ENCODE measurements at regions not wholly inside any gene's neighbourhood (a gene's known extent, or its start where the extent isn't known, plus 50 kb on each side); places are given as distances from the start of the nearest gene placed in this dataset.
"Not testable (repeated sequence)": the region's sequence is repeated elsewhere in the genome, so short reads cannot be mapped to it uniquely, and the experiment has no call there.

DNA sequence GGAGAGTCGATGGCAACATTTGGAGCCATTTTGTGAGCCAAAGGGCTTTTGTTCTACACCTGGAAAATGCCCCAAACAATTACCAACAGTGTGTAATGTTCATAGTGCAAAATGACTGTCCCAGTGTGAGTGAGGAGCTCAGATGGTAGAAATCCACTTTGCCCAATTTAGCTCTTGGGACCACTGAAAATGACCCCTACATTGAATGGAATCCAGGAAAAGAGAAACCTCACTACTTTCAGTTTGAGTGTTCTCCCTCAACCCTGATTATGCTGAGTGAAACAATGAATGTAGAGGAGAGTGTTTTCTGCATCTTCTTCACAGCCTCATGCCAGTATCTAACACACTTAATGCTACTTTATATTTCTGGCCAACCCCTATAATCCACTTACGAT is 84.9 kb upstream of the NRN1 start:
- H3K27ac Mint-ChIP-seq: no peak overlapping the region
- no peaks in the 10 kb centered on the region for H3K9me3 Mint-ChIP-seq
- DNase-seq (ENCODE audit: low spot score in 2 of 2): no peak
- H3K36me3 Mint-ChIP-seq: no peaks in the 10 kb centered on the region
- no peak overlapping the region for H3K4me3 Mint-ChIP-seq
- ATAC-seq: peak; percentile 55
- H3K4me1 Mint-ChIP-seq: peaks cover 18% of the 10 kb centered on the region

DNA sequence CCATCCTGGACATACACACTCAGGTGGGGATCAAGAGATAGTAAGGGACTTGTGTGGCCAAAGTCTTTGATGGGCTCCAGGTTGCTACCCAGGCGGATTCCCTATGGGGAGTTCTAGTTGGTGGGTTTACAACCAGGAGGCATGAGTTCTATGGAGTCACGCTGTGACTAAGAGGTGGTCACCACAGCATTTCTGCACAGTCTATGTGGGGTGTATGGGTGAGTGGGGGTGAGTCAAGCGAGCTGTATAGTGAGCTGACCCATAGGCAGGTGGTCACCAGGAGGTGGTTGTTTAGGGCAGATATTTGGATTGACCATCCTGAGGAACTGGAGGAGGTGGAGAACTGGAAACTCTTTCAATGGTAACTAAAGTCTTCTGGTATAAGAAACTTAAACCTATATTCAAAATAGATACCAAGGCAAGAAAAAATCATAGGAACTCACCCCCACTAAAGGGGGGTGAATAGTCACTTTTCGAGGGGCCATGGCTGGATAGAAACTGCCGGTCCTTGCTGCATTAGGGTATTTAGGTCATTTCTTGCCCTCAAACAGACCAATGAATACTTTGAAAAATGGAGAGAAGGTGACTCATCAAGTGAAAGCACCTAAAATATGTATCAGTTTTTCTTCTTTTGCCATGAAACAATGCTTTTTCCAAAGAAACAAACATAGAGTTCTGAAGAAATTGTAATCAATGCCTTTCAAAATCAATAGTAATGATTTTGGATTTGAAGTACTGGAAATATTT is 84.3 kb upstream of the NRN1 start:
- no peak overlapping the region for H3K27ac Mint-ChIP-seq
- no peak overlapping the region for H3K4me3 Mint-ChIP-seq
- ATAC-seq: peak; percentile 78
- no peaks in the 10 kb centered on the region for H3K9me3 Mint-ChIP-seq
- no peaks in the 10 kb centered on the region for H3K36me3 Mint-ChIP-seq
- no peak for DNase-seq (ENCODE audit: low spot score in 2 of 2)
- H3K4me1 Mint-ChIP-seq: peaks cover 18% of the 10 kb centered on the region

DNA sequence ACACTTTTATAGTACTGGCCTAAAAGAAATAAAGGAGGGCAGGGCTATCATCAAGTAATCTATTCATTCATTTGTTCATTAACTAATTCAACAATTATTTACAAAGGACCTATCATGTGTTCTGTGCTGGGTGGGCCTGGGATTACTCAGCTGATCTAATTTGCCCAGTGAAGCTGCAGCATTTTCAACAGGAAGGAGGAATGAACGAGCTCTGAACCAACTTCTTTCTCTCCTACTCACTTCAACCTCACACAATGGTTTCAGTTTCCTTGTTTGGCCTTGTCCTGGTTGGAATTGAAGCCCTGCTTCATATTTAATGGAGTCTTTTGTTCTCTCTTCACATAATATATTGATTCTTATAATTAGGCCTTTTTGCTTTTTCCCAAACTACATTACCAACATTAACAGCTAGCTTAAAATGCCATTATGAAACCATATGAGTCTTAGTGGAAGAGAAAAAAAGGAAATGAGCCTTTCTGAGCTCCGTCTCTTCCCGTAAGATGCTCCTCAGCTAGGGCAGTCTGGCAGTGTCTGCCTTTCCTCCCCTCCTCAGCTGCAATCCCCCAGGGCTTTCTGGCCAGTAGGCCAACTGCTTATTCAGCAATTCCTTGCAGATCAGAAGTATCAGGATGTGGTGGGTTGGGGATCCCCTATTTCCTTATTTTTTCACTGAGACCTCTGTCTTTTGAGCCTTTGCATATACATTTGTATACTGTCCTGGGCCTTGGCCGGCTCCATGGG is 79.4 kb upstream of the NRN1 start:
- Mint-ChIP-seq H3K4me1 (peaks cover 6% of the 10 kb centered on the region), H3K36me3 (no peaks in the 10 kb centered on the region), H3K4me3 (no peak overlapping the region), H3K9me3 (peaks cover 6% of the 10 kb centered on the region), H3K27ac (no peak overlapping the region)
- ATAC-seq (no peak), DNase-seq (ENCODE audit: low spot score in 2 of 2) (no peak)

GRCh38 chr6:6080975-6081374 is 74.2 kb upstream of the NRN1 start:
- Mint-ChIP-seq H3K4me1 (no peaks in the 10 kb centered on the region), H3K9me3 (peaks cover 6% of the 10 kb centered on the region), H3K4me3 (no peak overlapping the region), H3K36me3 (no peaks in the 10 kb centered on the region), H3K27ac (no peak overlapping the region)
- ATAC-seq: no peak
- no peak for DNase-seq (ENCODE audit: low spot score in 2 of 2)

GRCh38 chr6:6074190-6074589 is 67.5 kb upstream of the NRN1 start:
- no peaks in the 10 kb centered on the region for H3K4me1 Mint-ChIP-seq
- peaks cover 2% of the 10 kb centered on the region for H3K9me3 Mint-ChIP-seq
- H3K4me3 Mint-ChIP-seq: no peak overlapping the region
- ATAC-seq: no peak
- H3K36me3 Mint-ChIP-seq: no peaks in the 10 kb centered on the region
- DNase-seq (ENCODE audit: low spot score in 2 of 2): no peak
- no peak overlapping the region for H3K27ac Mint-ChIP-seq

DNA sequence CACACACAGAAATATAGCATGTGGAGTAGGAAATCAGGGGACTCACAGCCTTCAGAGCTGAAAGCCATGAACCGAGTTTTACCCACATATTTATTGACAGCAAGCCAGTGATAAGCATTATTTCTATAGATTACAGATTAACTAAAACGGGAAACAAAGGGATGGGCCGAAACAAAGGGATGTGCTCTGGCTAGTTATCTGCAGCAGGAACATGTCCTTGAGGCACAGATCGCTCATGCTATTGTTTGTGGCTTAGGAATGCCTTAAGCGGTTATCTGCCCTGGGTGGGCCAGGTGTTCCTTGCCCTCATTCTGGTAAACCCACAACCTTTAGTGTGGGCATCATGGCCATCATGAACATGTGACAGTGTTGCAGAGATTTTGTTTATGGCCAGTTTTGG is 61.4 kb upstream of the NRN1 start:
- not testable (repeated sequence) for H3K4me1 Mint-ChIP-seq; H3K36me3 Mint-ChIP-seq; H3K27ac Mint-ChIP-seq; ATAC-seq; H3K4me3 Mint-ChIP-seq; H3K9me3 Mint-ChIP-seq; DNase-seq (ENCODE audit: low spot score in 2 of 2)

DNA sequence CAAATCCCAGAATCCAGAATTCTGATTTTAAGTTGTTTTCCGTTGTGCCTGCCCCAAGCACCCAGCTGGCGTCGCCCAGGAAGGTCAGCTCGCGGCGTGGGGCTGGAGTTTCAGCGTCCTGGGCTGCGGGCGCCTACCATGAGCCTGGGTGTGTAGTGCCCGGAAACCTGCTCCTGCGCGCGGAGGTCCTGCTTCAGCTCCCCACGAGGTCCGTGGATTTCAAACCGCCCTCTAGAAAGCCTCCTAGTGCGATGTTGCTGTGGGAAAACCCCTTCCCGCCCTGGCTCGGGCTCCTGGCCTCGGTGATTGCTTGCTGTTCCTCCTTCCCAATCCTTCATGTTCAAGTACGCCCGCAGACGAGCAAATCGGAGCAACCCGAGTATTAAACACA is 51.3 kb upstream of the NRN1 start:
- no peak for DNase-seq (ENCODE audit: low spot score in 2 of 2)
- no peak overlapping the region for H3K4me3 Mint-ChIP-seq
- H3K9me3 Mint-ChIP-seq: no peaks in the 10 kb centered on the region
- H3K27ac Mint-ChIP-seq: no peak overlapping the region
- no peaks in the 10 kb centered on the region for H3K36me3 Mint-ChIP-seq
- no peaks in the 10 kb centered on the region for H3K4me1 Mint-ChIP-seq
- ATAC-seq: no peak

DNA sequence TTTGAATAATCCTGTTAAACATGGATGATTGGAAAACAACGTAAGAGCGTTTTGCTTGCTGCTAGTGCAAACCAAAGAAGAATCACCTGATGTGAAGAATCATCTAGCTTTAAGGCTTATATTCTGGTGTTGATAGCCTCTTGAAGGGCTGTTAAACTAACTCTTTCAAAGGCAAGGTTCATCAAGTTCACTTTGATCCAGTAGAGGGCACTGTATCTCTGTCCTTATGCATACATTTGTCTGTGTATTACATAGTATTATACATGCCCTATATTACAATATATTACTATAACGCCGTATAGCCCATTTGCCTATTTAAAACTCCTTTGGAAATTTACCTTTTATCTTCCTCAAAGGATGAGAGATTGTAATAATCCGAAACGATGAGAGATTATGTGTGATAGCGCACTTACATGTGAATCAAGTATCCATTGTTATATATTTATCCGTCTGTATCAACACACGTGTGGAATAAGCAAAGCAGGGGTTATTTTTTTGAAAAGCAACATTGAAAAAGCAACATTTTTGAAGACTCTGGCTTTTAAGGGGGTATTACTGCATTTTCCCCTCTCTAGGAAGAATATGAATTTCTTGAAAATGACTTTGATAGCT is 50.8 kb upstream of the NRN1 start:
- DNase-seq (ENCODE audit: low spot score in 2 of 2): no peak
- no peaks in the 10 kb centered on the region for H3K36me3 Mint-ChIP-seq
- H3K9me3 Mint-ChIP-seq: no peaks in the 10 kb centered on the region
- H3K4me1 Mint-ChIP-seq: no peaks in the 10 kb centered on the region
- ATAC-seq: peak; percentile 51
- no peak overlapping the region for H3K4me3 Mint-ChIP-seq
- H3K27ac Mint-ChIP-seq: no peak overlapping the region
